ENCODE measurements at regions not wholly inside any gene's neighbourhood (a gene's known extent, or its start where the extent isn't known, plus 50 kb on each side); places are given as distances from the start of the nearest gene placed in this dataset.

DNA sequence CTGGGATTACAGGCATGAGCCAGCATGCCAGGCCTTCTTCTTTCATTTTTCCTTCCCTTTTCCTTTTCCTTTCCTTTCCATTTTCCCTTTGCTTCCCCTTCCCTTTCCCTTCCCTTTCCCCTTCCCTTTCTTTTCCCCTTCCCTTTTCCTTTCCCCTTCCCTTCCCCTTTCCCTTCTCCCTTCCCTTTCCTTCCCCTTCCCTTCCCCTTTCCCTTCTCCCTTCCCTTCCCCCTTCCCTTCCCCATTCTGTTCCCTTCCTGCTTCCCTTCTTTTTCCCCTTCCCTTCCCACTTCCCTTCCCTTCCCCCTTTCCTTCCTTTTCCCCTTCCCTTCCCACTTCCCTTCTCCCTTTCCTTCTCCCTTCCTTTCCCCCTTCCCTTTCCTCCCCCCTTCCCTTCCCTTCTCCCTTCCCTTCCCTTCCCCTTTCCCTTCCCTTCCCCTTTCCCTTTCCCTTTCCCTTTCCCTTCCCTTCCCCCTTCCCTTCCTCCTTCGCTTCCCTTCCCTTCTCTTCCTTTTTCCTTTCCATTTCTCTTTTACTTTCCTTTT is 712.2 kb upstream of the POM121L12 start:
- DNase-seq, result no peak

DNA sequence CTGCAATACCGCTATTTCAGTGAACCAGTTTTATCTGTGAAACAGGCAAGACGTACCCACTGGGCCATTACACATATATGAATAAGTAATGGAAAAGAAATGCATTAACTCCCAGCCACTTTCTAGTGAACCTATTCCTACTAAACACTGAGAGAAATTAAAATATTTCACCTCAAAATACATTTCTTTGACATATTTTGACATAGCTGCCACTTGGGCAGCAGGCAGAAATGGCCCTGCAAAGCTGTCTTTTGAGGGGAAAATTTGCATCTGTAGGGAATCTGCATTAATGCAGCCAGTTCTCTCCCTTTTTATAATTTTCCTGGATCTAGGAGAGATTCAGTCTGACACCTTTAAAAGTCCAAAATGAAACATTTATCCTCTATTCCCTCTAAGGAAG is 714.8 kb upstream of the POM121L12 start:
- DNase-seq, result no peak

DNA sequence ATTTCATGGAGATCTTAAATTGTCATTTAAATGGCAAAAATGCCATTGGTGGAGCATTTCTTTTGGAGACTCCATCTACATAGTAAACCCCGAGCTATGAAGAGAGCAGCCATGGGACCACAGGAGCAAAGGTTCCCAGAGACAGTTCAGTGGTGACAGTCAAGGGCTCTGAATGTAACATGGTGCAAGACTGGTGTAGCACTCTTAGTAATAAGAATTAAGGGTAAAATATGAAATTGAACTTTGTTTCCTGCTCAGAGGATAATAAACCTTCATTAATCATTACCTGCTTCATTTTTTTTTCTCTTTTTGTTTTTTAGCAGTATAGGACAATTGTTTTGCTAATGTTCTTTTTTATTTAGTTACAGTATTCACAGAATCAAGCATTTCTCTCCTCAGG is 717.5 kb upstream of the POM121L12 start:
- no peak for DNase-seq

DNA sequence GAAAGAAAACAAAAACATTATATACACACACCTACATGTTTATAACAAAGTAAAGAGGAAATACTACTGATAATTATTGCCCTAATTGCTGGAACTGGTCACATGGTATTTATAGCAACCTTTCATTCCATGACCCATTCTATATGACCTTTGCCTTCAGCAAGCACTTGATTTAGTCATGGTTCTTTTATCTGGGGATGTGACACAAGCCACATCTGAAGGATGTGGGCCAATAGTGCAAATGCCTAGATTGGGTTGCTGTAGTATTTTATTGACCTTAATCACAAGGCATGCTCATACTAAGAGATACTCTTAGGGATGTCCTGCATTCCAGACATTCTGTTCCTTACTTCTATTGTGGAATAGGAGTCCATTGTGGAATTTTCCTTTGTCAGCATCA is 723.5 kb upstream of the POM121L12 start:
- no peak for DNase-seq

DNA sequence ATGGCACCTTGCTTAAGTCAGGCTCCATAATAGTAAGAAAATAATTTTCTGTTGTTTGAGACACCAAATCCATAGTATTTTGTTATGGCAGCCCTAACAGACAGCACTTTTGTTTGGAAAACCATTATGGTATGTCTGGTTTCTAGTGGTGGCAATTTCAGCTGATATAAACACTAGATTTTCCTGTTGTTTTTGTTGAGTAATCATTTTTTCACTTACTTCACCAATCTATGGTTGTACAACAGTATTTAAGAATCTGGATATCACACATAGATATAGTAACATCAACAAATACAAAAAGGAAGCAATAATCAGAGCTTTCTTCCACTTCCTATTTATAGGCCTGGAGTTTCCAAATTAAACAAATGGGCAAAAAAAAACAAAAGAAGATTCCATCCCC is 725.8 kb upstream of the POM121L12 start:
- DNase-seq, result no peak

DNA sequence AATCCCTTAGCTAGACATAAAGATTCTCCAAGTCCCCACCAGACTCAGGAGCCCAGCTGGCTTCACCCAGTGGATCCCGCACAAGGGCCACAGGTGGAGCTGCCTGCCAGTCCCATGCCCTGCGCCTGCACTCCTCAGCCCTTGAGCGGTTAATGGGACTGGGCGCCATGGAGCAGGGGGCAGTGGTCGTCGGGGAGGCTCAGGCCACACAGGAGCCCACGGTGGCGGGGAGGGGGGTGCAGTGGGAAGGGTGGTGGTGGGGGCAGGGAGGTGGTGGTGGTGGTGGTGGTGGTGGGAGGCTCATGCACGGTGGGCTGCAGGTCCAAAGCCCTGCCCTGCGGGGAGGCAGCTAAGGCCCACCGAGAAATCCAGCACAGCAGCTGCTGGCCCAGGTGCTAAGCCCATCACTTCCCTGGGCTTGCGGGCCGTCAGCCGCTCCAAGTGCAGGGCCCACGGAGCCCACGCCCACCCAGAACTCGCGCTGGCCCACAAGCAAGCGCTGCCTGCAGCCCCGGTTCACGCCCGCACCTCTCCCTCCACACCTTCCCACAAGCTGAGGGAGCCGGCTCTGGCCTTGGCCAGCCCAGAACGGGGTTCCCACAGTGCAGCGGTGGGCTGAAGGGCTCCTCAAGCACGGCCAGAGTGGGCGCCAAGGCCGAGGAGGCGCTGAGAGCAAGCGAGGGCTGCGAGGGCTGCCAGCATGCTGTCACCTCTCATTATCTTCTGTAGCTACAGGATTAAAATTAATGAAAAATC is 732.5 kb upstream of the POM121L12 start:
- no peak for DNase-seq

DNA sequence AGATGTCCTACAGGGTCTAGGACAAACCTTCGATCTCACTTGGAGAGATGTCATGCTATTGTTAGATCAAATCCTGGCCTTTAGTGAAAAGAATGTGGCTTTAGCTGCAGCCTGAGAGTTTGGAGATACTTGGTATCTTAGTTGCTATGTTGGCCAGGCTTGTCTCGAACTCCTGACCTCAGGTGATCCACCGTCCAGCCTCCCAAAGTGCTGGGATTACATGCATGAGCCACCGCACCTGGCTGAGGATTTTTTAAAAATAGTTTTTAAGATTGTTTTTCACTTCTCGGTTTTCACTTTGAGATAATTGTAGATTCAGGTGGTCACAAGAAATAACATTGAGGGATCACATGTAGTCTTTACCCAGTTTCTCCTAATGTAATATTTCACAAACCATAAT is 738.3 kb upstream of the POM121L12 start:
- no peak for DNase-seq

DNA sequence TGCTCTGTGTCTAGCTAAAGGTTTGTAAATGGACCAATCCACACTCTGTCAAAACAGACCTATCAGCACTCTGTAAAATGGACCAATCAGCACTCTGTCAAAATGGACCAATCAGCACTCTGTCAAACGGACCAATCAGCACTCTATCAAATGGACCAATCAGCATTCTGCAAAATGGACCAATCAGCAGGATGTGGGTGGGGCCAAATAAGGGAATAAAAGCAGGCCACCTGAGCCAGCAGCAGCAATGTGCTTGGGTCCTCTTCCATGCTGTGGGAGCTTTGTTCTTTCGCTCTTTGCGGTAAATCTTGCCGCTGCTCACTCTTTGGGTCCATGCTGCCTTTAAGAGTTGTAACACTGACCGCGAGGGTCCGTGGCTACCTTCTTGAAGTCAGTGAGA is 740.5 kb upstream of the POM121L12 start:
- DNase-seq, result no peak

DNA sequence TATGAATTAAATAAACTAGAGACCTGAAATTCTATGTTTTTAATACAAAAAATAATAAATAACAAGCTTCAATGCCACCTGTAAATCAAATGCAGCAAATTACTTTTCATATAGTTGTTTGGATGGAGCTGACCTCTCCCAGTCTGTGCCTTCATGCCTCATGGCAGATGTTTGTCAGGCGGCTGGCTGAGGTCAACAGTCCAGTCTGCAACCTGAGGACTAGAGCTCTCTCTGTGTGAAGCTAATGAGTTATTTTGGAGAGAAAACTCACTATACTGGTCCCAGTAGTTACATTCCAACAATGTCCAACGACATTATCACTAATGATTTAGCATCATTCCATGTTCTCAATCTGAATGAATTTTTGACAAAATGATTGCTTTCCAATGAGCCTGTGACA is 746.2 kb upstream of the POM121L12 start:
- DNase-seq, result no peak

DNA sequence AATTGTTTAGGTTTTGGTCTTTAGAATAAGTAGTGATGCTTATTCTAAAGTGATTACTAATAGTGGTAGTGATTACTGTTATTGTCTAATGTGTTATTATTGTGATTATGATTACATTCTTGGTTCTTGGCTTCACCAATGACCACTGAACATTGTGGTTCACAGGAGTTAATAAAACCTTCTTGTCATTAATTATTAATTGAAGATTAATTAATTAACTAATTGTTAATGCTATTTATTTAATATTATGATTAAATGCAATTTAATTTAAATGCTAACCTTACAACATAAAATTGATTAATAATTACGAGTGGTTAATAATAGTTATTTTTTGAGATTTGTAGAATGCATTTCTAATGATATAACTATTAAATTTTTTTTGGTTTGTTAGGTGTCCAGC is 747.7 kb upstream of the POM121L12 start:
- DNase-seq, result no peak

DNA sequence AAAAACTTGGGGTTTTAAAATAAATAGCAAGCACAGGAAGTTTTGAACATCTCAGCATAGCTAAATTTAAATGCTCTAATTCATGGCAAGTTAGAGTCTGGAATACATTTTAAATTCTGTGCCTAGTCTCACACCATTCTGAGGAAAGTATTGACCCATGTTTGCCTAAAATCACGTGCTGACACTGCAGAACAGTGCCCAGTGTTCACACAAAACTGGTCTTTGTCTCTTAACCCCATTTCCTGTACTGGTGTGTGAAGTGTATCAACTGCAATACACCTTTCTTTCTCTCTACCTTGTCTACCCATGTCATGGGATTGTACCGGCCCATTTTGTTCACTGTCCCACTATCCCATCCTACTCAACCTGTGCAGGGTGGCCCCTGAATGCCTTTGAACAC is 749.7 kb upstream of the POM121L12 start:
- DNase-seq, result no peak

DNA sequence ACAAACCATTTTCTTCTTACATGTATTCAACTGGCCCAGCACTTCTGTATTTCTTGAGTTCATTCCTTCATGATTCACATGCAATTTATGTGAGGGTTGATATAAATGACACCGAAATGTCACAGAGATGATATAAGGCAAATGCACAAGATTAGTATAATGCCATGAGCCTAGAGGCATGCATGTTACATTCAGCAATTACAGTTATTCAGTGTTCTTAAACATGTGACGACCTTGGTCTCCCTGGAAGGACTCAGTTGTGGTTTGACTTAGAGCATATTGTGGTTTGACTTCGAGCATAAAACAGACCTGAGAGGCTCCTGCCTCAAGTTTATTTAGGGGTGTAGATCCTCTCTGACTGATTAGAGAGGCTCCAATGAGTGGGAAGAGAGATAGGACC is 752.1 kb upstream of the POM121L12 start:
- DNase-seq, result no peak

DNA sequence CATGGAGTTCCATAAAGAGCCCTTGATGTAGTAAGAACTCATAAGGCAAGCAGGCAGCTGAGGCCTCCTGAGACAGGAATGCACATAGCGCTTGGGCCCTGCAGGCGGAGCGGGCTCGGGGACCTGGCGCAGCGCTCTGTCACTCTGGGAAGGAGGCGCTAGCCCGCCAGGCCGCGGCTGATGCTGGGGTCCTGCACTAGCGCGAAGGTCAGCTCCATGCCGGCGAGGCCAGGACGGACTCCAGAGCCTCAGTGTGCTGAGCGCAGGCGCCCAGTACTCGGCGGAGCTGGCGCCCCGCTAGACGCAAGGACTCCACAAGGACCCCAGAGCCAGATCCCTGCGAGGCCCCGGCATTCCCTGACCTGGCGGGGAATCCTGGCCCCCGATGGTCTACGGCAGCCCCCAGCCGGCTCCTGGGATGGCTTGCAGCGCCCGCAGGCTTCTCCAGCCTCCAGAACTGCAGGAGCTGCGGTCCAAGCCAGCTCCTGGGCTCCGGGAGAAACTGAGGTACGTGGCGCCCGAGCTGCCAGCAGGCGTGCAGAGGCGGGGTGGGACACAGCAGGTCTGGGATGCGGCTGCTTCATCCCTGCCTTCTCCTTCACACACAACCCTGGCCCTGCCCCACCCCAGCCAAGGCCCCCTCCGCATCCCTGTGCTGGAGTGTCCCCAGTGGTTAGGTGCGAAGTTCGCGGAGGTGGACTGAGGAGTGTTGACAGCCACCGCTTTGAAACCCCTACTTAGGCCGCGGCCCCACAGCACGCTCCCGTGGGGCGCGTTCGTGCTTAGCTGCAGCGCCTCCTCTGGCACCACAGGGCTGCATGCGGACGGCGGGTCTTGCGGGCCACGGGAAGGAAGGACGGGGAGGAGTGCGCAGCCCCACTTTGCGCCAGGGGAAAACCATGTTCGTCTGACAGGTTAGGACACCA is 761.5 kb upstream of the POM121L12 start:
- no peak for DNase-seq

DNA sequence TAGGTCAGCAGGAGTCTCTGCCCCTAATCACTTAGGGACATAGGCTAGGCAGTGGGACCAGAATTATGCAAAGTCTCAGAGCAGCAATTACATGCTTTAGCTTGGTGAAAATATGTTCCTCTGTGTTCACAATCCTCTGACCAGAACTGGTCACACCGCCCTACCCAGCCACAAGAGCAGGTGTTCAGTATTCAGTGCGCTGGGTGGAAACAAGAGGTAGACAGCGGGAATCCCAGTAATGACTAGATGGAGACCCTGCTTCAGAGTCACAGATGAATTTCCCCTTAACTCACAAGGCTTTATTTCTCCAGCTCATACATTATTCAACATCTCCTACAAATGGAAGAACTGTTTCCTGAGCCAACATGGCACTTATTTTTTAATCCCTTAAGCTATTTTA is 763.7 kb upstream of the POM121L12 start:
- DNase-seq, result no peak

DNA sequence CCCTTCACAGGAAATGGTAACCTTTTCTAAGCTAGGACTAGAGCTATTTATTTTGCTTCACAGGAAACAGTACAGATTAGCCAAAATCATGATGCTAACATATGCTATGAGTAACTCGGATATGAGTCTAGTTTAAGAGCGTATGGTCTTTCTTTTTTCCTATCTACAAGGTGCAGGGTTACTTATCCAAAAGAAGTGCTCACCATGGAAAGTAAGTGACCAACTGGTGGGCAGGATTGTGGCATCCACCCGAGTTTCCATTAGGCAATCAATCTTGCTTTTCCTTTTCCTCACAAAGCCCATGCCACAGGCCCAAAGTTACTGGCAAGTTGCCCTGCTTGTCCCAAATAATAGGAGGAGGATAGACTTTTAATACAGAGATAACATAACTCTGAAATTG is 765.1 kb upstream of the POM121L12 start:
- no peak for DNase-seq

DNA sequence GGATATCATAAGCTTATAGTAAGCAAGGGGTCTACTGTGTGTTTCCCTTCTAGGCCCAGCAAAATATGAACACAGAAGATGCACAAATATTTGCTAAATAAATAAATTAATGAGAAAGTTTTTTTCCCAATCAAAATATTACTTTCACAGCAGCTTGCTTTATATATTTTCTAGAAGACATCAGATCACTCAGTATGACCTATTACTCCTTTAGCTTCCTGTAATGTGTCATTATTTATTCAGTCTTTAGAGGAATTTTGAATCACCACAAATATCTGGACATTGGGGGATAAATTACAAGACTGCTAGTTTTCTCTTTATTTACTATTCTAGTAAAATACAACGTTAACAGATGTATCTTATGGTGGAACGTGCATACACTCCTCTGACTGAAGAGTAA is 765.8 kb upstream of the POM121L12 start:
- DNase-seq, result no peak

DNA sequence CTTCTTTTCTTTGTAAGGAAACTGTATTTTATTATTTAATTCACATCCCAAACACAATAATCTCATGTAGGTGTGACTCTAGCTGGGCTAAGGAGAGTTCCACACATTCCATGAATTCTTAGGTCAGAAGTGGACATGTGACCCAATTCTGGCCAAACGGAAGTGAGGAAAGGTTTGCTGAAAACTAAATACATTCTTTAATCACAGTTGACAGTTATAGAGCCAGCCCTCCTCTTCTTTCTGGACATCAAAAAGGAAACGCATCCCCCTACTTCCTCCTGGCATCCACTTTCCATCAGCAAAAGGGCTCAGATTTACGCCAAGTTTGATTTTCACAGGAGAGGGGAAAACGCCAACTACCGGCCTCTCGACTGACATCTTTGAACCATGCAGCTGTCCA is 774.4 kb upstream of the POM121L12 start:
- DNase-seq, result no peak

DNA sequence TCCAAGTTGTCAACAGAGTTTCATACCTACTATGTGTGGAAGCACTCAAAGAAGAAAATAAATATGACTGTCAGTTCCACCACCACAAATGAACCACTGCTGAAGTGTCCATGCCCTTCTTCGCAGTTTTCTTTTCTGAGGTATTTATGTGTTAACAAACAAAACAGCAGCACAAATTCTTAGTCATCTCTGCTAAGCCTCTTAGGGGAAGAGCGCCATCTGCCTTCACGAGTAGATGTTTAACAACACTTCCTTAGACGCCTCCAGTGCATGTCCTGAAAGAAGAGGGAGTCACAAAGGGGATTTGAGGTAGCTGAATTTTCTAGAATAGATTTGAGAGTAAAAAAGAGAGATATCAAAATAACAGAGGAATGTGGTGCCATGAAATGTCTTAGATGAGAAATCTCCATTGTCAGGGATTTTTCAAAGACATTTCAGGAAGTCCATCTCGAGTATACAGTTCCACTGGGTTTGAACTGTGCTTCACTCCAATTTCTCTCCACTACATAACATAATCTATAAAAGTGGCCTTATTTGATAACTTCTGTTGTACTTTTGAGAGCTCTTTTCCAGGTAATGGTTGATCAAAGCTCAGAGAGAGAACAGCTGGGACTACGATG is 775.3 kb upstream of the POM121L12 start:
- DNase-seq, result no peak

DNA sequence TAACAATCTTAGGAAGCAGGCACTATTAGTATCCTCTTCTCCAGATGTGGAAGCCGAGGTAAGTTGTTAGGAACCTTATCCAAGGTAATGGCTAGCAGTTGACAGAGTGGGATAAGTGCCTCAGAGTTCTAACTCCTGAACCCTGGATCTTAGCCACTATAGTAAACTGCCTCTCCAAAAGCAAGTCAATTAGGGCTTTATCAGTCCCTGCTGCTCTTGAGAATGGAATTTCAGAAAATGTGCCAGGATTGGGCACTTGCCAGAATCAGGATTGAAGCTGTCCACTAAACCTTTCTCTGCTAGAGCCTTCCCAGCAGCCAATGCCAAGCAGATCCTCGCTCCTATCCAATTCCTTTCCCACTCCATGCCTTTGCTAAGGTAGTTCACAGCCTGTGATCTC is 777.5 kb upstream of the POM121L12 start:
- DNase-seq, result no peak

DNA sequence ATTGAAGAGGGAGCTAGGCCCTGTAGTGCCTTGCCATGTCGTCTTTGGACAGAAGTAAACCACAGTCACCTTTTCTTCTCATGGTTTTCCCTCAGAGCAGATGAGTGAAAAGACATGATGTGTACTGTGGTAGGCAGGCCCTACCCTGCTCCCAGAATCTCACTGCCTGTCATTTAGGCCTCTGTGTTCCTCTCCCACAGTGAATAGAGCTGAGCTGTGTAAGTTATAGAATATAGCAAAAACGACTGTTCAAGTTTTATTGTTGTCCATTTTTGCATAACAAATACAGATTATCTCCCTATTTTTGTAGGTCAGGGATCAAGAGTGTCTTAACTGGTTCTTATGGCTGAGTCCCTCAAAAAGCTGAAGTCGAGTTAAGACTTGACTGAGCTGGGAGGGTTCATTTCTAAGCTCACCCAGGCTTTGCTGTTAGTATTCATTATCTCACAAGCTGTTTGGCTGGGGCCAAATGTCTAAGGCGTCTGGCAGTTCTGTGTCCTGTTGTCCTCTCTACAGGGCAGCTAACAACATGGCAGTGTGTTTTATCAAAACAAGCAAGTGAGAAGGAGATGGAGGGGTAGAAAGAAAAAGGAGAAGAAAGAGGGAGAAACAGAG is 780.9 kb upstream of the POM121L12 start:
- no peak for DNase-seq

DNA sequence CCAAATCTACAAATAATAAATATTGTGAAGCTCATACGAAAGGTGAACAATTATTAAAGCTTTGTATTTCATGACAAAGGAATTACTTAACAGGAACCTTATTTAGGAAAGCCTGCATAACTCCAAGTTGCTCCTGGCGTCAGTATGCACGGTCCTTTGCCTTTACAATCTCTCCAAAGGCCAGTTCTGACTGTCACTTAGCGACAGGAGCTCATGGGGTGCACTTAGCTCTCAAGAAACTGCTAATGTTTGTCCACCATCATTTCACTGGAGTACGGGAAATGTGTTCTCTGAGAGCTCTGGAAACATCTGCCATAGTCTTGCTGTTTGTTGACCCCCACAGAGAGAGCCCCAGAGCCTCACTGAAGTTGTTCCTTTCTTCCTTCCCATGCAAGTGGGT is 781.5 kb upstream of the POM121L12 start:
- no peak for DNase-seq

DNA sequence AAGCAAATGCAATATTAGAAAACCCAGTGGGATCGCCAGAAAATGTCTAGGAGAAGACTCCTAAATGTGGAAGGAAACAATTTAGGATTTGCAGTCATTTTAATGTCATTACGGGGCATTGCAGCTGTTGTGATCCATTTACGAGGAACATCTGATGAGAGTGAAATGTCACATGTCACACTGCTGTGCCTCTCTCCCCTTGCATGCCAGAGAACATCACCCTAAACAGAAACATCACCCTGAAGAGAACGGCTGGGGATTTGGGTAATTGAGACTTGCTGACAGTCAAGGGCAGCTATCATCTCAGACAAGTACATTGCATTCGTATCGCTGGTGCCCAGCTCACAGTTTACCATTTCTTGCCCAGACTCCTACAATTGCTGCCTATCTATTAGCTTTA is 785.7 kb upstream of the POM121L12 start:
- DNase-seq, result no peak

DNA sequence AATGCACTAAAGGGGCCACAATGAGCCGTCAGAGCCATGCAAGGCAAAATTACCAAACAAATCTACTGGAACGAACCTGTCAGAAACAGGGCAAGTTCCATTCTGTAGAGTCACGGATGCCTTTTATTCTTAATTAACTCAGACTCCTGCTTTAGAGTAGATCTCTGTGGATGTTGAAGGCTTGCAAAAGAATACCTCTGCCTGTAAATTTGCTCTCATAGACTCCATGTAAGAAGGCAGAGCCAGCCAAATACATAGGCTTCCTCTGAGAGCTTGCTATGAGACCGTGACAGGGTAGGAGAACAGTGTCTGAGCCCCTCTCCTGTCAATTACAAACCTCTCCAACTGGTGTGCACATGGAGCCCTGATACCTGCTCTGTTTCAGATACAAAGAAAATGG is 787.9 kb upstream of the POM121L12 start:
- no peak for DNase-seq
